Dermis microvascular lymphatic vessel endothelial cell (primary cell): ENCODE measurements at regions not wholly inside any gene's neighbourhood (a gene's known extent, or its start where the extent isn't known, plus 50 kb on each side); places are given as distances from the start of the nearest gene placed in this dataset.

Experiments
- DNase-seq, 2 donors: peaks; one replicate each; pipeline versions ENCODE4 v3.0.0 to v3.0.0-alpha.2; 2010; ENCODE audit warnings: low read depth in 2 of 2

DNA sequence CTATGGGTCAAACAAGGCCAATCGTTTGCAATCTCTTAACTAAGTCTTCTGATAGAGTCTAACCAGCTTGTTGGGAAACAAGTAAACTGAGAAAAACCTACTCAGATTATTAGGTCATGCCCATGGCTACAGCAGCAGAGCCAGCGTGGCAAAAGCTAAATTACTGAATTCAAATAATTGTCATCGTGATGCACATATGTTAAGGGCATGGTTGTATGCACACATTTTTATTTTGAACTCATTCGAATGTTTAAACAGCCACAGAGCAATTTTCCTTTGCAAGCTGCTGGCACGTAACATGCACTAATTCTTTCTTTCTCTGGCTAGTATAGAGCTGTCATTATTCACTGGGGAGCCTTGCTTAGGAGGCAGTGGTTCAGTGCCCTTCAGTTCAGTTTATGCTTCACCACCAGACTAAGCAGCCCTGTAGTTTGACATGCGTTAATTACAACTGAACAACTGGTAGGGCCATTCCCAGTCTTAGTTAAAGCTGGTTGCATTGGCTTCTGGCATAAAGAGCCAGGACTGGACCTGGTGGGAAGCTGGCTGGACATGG, 396.4 kb downstream of the METTL15 start:
- DNase-seq: no peak

DNA sequence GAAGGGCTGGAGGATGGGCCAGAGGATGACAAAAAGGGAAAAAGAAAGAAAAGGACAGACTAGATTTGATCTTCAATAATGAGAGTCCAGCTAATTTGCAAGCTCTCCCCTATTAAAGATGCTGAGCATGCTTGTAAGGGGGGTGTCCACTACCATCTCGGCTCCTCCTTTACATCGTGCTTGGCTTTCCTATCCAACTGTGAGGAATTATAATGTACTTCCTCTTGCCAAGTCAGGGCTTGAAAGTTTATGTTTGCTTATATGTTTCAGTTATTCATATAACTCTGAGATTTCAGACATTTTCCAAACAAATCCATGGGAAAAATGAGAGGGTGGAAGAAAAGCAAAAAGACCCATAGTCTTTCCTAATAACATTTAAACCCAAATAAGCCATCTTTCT, 387.1 kb downstream of the METTL15 start:
- no peak for DNase-seq

DNA sequence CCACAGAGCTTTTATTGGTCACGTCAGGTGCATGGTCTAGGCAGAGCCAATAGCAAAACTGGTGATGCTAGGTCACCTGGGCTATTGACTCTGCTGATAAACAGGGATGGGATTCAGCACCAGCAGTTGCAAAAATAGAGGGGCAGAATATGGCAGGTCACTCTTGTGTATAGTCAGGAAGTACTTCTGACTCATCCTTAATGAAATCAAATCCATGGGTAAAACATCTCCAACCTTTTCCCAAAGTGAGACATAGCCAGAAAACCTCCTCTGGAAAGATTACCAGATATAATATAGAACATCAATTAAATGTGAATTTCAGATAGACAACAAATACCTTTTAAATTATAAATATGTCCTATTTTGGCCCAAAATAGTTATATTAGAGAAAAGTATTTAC, 383.2 kb downstream of the METTL15 start:
- no peak for DNase-seq

DNA sequence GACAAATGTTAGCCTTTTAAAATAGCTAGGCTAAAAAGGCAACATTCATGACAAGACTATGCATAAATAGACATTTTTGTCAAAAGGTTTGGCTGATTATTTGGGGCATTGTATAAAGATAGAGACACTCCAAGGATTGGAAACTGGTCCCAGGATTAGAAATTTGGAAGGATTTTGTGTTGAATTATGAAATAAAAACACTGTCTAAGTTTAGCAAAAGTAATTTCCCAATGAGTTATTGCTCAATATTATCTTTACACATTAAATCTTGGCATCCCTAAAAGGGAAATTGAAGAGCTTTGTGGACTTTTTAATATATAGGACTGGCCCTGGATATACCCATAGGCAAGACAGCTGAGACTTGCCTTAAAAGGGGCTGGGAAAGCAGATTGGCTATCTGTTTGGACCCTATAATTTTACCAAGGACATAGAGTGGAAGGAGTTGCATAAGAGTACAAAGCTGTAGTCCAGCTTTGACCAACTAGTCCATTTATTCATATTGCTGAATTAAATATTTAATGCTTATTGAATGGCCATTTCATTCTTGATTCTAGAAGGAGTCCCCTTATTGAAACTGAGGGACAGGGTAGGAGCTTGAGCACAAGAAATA, 382.7 kb downstream of the METTL15 start:
- no peak for DNase-seq

DNA sequence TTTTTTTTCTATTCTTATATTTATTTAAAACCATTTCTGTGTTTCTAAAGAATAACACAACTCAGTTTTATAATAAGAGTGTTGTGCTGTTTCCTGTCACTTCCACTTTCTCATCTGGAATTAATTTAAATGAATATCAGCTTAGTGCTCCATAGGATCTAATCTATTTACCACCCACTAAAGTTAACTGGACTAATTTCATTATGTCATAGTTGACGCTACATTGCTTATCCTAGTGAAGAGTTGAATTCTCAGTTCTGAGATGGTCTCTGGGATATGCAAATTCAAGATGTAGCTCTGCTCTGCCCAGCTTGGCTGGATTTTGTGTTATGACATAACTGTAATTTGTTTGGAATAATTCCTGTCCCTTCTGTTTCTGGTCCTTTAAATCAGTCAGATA, 380.1 kb downstream of the METTL15 start:
- DNase-seq: no peak

DNA sequence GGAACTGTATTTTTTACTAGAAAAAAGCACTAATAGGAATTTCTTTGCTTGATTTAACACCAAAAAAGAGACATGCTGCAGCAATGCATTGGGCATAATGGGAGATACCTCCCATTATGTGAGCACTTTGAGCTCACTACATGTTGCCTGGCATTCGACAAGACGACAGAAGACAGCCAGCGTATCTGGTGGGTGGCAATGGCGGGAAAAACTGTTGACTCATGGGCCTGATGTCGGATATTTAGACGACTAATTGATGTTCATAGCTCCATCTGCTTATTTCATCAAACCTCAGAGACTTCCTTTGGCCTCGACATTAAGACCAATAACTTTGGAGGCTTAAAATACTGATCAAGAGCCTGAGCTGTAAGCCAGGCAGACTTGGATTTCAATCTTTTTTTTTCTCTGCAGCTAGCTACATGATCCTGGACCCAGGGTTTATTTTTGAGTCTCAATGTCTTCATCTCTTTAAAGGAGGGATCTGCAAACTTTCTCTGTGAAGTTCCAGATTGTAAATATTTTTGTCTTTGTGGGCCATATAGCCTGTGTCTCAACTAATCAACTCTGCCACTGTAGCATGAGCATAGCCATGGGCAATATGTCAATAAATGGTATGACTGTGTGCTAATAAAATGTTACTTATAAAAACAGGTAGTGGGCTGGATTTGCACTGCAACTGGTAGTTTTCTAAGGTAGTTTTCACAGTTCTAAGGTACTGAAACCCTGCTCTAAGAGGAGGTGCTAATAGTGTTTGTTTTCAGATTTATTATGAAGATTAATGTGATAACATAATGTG, 375.1 kb downstream of the METTL15 start:
- no peak for DNase-seq

DNA sequence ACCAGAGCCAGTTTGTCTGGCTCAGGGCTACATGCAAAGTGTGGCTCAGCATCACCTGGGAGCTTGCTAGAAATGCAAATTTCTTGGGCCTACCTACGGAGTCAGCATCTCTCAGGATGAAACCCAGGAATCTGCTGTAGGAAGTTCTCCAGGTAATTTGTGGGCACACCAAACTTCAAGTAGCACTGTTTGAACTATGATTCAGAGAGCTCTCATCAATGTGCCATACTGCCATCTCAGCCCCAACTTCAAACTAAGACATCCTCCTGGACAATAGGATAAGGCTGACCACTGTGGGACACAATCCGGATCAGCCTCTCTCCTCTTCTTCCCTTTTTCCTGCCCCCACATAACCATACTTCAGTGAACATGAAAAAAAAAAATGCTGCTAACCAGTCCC, 374.5 kb downstream of the METTL15 start:
- no peak for DNase-seq

DNA sequence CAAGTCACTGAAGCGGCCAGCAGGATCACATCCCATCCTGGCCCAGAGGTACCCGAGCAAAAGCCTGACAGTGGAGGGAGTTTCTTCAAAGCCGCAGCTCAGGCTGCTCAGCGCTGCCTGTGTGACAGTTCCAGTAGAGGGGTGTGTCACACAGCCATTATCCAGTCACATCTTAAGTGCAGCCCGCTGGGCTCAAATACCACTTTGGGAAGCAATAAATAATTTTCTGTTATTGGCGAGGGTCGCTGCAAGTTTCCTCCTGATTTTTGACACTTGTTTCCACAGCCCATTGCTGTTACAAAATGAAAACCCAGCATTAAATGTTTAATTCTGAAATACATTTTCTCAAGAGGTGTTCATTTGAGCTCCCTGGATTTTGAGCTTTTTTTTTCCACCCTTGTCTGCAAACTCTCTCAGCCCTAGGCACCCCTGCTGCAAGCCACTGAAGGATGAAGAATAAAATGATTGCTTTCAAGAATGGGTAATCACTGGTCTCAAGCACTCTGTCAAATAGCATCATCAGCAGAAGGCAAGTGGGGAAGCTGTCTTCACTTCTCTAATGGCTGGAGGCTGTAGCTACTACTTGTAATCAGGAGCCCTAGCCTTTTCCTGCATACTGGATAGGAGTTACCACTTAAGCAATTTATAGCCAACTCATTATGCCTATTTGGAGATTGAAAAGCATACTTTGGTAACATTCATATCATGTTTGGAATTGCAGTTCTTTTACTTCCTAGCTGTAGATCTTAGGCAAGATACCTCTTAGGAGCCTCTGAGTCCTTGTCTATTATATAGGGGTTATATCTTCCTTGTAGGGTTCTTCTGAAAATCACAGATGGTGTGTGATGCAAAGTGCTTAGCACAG, 373.7 kb downstream of the METTL15 start:
- no peak for DNase-seq

DNA sequence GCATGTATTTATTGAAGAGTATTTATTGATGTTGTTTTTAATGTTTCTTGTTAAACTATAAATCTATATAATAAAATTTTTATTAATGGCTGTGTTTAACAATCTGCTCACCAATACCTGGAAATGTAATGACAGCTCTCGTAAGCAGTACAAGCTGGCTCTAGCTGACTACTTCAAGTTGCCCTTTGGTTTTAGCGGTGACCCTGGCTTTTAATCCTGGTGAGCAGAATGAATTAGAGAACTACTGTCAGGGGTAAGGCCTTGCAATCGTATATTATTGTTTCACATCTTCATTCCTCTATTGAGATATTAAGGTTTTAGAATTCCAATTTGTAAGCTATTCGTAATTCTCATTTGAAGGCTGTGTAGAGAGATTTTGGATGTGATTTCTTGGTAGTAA, 372.2 kb downstream of the METTL15 start:
- no peak for DNase-seq

DNA sequence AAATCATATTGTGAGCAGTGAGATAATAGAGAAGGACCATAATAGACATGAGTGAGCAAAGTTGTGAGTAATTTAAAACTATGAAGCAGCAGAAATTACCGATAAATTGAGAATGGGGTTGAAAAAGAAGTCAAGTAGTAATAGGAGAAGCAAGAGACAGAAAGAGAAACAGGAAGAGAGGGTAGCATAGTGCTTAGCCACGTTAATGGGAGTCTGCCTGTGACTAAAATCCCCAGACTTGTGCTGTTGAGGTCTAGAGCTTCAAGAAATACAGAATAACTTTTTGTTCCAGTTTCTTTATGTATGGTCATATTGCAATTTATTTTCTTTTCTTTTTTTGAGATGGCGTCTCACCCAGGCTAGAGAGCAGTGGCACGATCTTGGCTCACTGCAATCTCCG, 368.7 kb downstream of the METTL15 start:
- no peak for DNase-seq

DNA sequence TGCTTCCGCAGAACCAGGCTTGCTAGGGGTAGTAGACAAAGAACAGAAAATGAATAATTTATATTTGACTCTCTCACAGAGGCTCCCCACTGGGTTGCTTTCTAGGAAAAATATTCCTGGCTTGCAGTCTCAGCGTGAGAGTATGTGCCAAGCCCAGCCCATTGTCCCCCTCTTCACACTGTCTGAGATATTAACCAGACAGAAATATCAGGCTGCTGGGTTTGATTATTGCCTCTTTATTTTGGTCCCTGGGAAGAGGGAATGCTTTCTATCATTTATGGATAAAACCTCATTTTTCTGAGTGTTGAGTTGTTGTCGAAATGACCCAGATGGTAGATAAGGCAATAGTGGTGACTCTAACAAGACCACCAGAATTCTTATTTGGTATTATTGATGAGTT, 367.9 kb downstream of the METTL15 start:
- DNase-seq: no peak

DNA sequence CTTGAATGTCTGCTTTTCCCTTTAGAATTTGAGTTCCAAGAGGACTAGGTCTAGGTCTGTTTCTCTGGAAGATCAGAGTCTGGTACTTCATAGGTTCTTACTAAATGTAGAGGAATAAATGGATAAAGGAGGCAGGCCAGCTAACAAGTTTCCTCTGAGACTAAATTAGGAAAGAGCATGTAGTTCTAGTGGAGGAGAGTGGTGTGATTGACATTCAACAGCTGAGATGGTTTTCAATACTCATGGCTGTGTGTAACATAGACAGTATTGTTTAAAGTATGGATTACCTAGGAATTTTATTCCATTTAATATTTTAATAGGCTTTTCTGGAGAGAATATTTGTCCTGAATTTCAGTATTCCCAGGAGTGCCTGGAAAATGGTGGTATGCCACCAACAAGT, 364.7 kb downstream of the METTL15 start:
- DNase-seq: no peak

DNA sequence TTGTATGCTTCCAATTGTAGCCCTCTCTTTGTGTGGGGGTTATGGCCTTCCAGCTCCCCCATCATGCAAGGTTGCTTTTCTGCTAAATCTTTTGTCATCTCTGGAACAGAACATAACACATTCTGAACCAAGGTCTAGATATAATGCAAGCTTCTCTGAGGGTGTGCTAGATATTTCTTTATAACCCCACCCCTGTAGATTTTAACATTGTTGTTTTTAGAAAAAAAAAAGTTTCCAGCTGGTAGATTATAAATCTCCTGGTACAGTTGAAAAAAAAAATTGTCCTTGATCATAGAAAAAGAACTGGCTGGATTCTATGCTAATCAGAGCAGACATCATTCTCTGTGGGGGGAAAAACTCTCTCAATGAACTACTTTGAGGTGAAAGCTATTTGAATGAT, 363.3 kb downstream of the METTL15 start:
- DNase-seq: no peak

DNA sequence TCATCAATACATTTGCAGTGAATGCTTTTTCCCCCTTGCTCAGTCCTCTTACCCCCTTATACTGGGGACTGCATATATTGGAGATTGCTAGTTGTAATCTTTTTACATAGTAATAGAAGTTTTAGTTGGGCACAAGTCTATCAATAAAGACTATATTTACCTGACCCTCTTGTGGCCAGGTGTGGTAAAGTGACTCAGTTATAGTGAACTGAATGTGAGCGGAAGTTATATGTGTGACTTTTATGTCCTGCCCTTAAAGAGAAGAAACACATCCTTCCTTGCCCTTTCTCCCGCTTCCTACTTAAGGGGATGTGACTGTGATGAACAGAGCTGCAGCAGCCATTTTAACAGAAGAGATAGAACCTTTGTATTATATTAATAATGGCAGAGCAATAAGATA, 362.0 kb downstream of the METTL15 start:
- DNase-seq: no peak

DNA sequence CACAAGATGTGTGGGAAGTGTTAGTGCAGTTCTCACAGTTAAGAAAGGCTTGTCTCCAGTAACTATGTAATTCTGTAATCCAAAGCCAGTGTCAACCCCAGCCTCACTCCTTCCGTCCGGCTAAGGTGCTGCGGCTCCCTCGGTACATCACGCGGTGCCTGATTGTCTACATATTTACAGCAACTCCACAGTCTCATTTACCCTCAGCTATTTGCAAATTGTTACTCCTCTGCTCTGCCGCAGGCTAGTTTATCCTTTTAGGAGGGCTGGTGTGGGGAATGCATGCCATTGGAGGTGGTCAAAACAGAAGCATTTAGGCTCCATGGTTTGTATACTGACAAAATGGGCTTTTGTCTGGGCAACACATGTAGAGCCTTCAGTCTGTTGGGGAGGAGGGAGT, 358.3 kb downstream of the METTL15 start:
- DNase-seq: no peak

DNA sequence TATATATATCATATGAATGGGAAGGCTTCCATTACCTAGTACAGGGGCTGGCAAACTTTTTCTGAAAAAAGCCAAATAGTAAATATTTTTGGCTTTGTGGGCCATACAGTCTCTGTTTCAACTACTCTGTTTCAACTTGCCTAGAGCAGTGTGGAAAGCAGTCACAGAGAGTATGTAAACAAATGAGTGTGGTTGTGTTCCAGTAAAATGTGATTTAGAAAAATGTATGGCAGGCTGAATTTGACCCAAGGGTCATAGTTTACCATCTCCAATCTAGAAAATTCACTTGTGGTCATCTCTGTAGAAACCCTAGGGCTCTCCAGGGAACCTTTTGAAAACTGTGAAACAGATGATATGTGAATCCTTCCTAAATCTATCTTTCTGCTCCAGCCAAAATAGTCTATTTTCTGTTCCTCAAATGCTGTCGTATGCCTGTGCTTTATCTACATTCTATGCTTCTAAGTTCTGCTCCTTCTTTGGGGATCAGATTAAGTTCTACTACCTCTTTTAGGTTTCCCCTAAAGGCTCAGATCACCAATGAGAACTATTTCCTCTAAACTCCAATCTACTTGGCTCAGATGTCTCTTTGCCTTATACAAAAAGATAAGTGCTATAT, 356.2 kb downstream of the METTL15 start:
- DNase-seq: no peak

DNA sequence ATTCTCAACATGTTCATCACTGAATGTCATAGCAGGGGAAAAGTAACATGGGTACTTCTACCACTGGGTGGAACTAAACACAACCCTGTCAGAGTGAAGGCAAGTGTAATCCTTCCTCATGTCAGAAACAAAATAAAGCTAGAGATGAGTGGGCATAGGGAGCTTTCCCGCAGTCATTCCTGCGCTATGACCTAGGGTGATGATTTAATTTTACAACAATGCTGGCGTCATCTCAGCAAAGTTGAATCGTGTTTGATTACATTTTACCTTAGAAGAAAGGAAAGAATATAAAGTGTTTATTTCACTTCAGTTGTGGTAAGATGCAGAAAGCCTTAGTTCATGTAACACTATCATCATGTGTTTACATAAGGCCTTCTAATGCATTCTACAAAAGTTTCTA, 355.6 kb downstream of the METTL15 start:
- DNase-seq: no peak

DNA sequence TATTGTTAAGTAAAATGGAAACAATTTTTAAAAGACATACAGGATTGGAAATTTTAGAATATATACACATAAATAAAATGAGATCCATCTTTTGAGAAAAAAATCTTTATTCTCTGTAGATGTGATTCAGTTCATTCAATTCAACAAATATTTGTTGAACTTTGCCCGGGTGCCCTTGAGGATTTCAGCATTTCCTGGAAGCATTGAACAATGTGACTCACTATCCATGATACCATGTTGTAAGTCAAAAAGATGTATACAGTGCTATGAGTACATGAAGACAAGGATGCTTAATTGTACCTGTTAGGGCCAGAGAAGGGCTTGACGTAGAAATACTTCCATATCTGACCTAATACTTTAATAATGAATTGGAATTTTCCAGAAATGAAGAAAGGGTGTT, 353.7 kb downstream of the METTL15 start:
- no peak for DNase-seq

DNA sequence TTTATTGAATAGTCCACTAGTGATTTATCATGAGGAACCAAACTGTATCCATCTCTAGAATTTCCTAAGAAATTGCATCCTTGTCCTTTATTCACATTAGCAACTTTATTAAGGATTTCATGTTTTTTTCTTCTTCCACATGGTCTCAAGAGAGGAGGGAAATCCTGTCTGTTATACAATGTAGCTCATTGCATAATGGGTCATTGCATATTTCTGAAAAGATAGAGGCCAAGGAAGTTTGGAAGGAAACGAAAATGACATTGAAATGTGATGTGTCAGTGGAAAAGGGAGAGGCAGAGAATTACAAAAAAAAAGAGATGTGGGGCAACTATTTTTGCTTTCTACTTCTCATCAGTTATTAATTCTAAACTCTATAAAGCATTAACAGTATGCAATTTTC, 353.1 kb downstream of the METTL15 start:
- DNase-seq: peak in 1 of 2 donors; percentile 2

DNA sequence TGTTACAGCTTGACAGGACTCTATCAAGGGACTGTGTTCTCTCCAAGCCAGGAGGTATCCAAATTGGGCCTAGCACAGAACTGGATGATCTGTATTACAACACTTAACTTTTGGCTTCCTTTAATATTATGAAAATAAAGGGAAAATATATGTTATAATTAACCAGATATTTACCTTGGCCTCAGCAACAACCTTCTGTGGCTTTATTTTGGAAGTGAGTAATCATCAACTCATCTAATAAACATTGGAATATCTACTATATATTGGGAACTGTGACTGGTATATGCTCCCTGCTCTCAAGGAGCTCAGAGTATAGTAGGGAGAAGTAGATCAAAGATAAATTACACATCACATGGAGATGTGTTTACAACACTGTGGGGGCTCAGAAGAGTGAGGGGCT, 352.2 kb downstream of the METTL15 start:
- peak in 1 of 2 donors; percentile 22 for DNase-seq

DNA sequence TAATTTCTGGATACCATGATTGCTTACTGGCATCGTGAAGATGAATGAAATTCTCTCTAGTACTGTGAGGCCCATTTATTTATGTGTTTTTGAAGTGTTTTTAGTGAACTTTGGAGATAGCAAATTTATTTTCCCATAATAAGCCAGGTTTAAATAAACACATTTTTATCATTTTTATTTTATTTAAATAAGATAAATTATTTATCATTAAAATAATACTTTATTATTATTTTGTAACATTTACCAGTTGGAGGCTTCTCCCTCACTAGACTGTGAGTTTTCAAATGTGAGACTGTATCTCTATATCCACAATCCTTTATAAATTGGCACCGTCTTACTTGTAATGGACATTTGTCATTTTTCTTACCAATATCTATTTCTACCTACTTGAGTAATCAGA, 351.7 kb downstream of the METTL15 start:
- DNase-seq: no peak
